ENCODE measurements at regions not wholly inside any gene's neighbourhood (a gene's known extent, or its start where the extent isn't known, plus 50 kb on each side); places are given as distances from the start of the nearest gene placed in this dataset.
"Not testable (repeated sequence)": the region's sequence is repeated elsewhere in the genome, so short reads cannot be mapped to it uniquely, and the experiment has no call there.

DNA sequence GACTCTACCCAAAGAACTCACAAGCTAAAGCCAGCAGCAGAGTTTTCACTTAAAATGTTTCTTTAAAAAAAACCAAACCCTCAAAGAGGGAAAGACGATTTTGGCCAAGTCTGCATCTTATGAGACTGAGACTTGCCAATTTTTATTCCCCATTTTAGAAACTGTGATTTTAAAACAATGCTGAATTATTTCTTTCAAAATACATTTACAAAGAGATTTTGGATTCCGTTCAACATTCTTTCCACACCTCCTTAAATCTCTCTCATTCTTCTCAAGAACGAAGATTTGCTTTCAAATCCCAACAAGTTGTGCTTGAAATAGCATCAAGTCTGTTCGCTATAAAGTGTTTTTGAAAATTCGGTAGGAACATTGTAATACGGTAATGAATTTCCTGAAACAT lies 133.9 kb upstream of the VANGL1 start:
- no peak overlapping the region for H3K4me3 ChIP-seq (replicated peaks; ENCODE audit: low read depth, low read length)
- TF ChIP-seq, protein P1, sequence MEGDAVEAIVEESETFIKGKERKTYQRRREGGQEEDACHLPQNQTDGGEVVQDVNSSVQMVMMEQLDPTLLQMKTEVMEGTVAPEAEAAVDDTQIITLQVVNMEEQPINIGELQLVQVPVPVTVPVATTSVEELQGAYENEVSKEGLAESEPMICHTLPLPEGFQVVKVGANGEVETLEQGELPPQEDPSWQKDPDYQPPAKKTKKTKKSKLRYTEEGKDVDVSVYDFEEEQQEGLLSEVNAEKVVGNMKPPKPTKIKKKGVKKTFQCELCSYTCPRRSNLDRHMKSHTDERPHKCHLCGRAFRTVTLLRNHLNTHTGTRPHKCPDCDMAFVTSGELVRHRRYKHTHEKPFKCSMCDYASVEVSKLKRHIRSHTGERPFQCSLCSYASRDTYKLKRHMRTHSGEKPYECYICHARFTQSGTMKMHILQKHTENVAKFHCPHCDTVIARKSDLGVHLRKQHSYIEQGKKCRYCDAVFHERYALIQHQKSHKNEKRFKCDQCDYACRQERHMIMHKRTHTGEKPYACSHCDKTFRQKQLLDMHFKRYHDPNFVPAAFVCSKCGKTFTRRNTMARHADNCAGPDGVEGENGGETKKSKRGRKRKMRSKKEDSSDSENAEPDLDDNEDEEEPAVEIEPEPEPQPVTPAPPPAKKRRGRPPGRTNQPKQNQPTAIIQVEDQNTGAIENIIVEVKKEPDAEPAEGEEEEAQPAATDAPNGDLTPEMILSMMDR (IDR thresholded peaks at IDR 0.05; ENCODE audit: low read depth, low read length, missing control alignments) = no peak
- DNase-seq (ENCODE audit: extremely low read depth, low read depth) = no peak

DNA sequence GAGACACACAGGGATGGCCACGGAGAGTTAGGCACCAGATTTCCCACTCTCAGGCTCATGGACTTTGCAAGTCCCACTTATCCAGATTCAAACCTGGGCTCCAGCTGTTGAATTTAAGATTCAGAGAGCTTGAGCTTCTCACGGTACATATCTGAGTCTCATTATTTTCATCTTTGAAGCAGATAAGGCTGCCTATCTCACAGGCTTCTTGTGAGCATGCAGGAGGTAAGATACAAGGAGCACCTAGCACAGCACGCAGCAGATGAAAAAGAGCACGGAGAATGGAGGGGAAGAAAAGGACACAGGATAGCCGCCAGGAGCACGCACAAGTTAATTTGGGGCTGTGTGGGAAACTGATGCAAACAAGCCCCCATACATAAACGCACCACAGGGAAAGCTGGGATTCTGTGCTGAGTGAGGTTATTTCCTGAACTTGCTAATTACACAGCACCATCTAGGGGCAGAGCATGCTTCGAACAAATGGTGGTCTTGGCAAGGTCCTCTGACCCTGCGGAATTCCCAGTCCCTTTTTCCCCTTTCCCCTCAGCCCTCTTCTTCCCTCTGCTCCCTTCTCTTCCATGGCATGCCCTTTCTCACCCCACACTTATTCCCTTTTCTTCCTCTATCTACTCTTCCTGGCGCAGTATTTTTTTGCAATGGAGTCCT lies 134.7 kb upstream of the VANGL1 start:
- no peak for DNase-seq (ENCODE audit: extremely low read depth, low read depth)
- H3K4me3 ChIP-seq (replicated peaks; ENCODE audit: low read depth, low read length) = no peak overlapping the region
- TF ChIP-seq, protein P1 (IDR thresholded peaks at IDR 0.05; ENCODE audit: low read depth, low read length, missing control alignments) = peak; percentile 68

- H3K4me3 ChIP-seq (replicated peaks; ENCODE audit: low read depth, low read length) = no peak overlapping the region
- no peak for DNase-seq (ENCODE audit: extremely low read depth, low read depth)
Measured at GRCh38 chr1:115506518-115506917, 135.3 kb upstream of the VANGL1 start.

GRCh38 chr1:115505148-115505571 lies 136.6 kb upstream of the VANGL1 start:
- H3K4me3 ChIP-seq (replicated peaks; ENCODE audit: low read depth, low read length) = no peak overlapping the region
- TF ChIP-seq, protein P1 (IDR thresholded peaks at IDR 0.05; ENCODE audit: low read depth, low read length, missing control alignments) = no peak
- peak; percentile 50 for DNase-seq (ENCODE audit: extremely low read depth, low read depth)

More at GRCh38 chr1:115506518-115506917, 135.3 kb upstream of the VANGL1 start:
- TF ChIP-seq, protein P1 (IDR thresholded peaks at IDR 0.05; ENCODE audit: low read depth, low read length, missing control alignments) = no peak

- not testable (repeated sequence) for DNase-seq (ENCODE audit: extremely low read depth, low read depth); H3K4me3 ChIP-seq (replicated peaks; ENCODE audit: low read depth, low read length)
Measured at GRCh38 chr1:115502183-115502582, 139.6 kb upstream of the VANGL1 start.

DNA sequence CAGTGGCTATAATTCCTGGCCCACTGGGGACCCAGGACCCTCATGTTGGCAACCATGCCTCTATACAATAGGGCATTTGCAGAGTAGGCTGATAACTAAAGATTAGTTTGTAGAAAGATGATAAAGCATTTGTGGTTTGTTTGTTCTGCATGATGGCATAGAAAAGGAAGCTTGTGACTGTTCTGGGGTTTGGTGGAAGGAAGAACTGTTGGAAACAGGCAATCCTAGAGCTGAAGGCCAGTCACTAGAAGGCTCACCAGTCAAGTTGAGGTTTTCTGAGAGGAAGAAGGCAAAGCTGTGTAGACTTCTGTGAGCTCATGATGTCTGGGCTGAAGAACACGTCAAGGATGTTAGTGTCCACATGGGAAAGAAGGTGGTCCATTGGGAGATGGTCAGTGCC lies 140.3 kb upstream of the VANGL1 start:
- no peak overlapping the region for H3K4me3 ChIP-seq (replicated peaks; ENCODE audit: low read depth, low read length)
- no peak for DNase-seq (ENCODE audit: extremely low read depth, low read depth)
- TF ChIP-seq, protein P1 (IDR thresholded peaks at IDR 0.05; ENCODE audit: low read depth, low read length, missing control alignments) = no peak

- no peak for DNase-seq (ENCODE audit: extremely low read depth, low read depth)
- H3K4me3 ChIP-seq (replicated peaks; ENCODE audit: low read depth, low read length) = no peak overlapping the region
- TF ChIP-seq, protein P1 (IDR thresholded peaks at IDR 0.05; ENCODE audit: low read depth, low read length, missing control alignments) = no peak
Measured at GRCh38 chr1:115499253-115499652, 142.5 kb upstream of the VANGL1 start.
